ENCODE measurements at regions not wholly inside any gene's neighbourhood (a gene's known extent, or its start where the extent isn't known, plus 50 kb on each side); places are given as distances from the start of the nearest gene placed in this dataset.

DNA sequence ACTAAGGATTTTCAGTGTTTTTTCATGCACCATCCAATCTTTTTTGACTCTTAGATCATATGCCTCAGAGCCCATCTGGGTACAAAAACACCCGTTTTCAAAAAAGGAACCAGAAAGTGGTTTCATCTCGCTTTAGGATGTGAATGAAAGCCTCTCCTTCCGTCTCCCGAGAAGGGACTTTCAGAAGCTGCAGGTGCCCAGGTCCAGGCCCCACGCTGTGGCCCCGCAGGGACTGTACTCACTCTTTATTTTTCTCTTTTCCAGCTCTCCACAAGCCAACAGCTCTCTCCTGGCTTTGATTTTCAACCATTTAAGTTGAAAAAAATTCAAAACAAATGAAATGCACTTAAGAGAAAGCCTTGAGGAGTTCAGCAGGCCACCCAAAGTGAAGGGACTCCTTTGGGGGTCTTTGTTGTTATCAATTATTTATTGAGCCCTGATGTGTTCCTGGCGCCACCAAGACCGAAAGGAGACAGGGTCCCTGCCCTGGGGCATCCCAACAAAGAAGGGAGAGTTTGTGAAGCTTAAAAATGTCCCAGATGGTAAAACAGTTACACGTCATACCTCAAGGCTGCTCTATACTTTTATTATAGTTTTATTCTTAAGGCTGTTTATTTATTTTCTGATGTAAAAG lies 467.3 kb downstream of the PREX1 start:
- TF ChIP-seq, protein P1, sequence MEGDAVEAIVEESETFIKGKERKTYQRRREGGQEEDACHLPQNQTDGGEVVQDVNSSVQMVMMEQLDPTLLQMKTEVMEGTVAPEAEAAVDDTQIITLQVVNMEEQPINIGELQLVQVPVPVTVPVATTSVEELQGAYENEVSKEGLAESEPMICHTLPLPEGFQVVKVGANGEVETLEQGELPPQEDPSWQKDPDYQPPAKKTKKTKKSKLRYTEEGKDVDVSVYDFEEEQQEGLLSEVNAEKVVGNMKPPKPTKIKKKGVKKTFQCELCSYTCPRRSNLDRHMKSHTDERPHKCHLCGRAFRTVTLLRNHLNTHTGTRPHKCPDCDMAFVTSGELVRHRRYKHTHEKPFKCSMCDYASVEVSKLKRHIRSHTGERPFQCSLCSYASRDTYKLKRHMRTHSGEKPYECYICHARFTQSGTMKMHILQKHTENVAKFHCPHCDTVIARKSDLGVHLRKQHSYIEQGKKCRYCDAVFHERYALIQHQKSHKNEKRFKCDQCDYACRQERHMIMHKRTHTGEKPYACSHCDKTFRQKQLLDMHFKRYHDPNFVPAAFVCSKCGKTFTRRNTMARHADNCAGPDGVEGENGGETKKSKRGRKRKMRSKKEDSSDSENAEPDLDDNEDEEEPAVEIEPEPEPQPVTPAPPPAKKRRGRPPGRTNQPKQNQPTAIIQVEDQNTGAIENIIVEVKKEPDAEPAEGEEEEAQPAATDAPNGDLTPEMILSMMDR (IDR thresholded peaks at IDR 0.05; ENCODE audit: borderline replicate concordance, extremely low read depth, low read length, poor library complexity, severe bottlenecking): no peak
- TF ChIP-seq EZH2 (IDR thresholded peaks at IDR 0.05; ENCODE audit: borderline replicate concordance, low read depth, low read length, severe bottlenecking): no peak
